OCI-LY7 (cell line): ENCODE measurements at regions not wholly inside any gene's neighbourhood (a gene's known extent, or its start where the extent isn't known, plus 50 kb on each side); places are given as distances from the start of the nearest gene placed in this dataset.

Experiments used
- BruUV-seq: library from RNA; stranded (reverse); fragments of 400-500 nt; replicated peaks from 2 replicates; lab custom pipeline; 2021; lab: Mats Ljungman, UMichigan
- CTCF ChIA-PET: fragments of 300-600 bp; sonication (Branson Sonifier 250); formaldehyde crosslinking; loops from one replicate; lab custom pipeline; 2022; ENCODE audit warnings: antibody characterized with exemption; ENCODE audit not compliant: unreplicated experiment; lab: Charles Lee
- POLR2A ChIA-PET: fragments of 300-600 bp; sonication (Branson Sonifier 250); formaldehyde crosslinking; loops from one replicate; lab custom pipeline; 2022; ENCODE audit warnings: antibody characterized with exemption; lab: Charles Lee
- DNase-seq: peaks from one replicate; pipeline ENCODE4 v3.0.0-alpha.2; 2015; ENCODE audit warnings: low spot score
- H2AFZ ChIP-seq: fragments of 200-600 bp; sonication (generic), shearing (Covaris generic); 2 replicates; pipeline ENCODE4 v1.6.1; 2014; ENCODE audit warnings: mild to moderate bottlenecking, antibody characterized with exemption, low read length, moderate library complexity
- H3K27ac ChIP-seq: fragments of 200-600 bp; sonication (generic); 2 replicates; pipeline ENCODE4 v1.5.1; 2014; ENCODE audit warnings: mixed run types, low read depth, mild to moderate bottlenecking, moderate library complexity, low read length, inconsistent platforms; ENCODE audit not compliant: poor library complexity, severe bottlenecking
- H3K36me3 ChIP-seq: fragments of 200-600 bp; sonication (generic); 2 replicates; pipeline ENCODE4 v1.6.1; 2014; ENCODE audit warnings: mild to moderate bottlenecking, antibody characterized with exemption, low read length, moderate library complexity, mixed read lengths; ENCODE audit not compliant: insufficient read depth
- H3K4me1 ChIP-seq: fragments of 200-600 bp; sonication (generic); 2 replicates; pipeline ENCODE4 v1.5.1; 2014; ENCODE audit warnings: mild to moderate bottlenecking, low read length; ENCODE audit not compliant: insufficient read depth, poor library complexity, severe bottlenecking
- H3K4me2 ChIP-seq: fragments of 200-600 bp; sonication (generic); 2 replicates; pipeline ENCODE4 v1.6.1; 2014; ENCODE audit warnings: mild to moderate bottlenecking, low read length
- H3K4me3 ChIP-seq: fragments of 200-600 bp; sonication (generic); 2 replicates; pipeline ENCODE4 v1.5.1; 2014; ENCODE audit warnings: mild to moderate bottlenecking, low read depth, low read length; ENCODE audit not compliant: poor library complexity, severe bottlenecking
- H3K79me2 ChIP-seq: fragments of 200-600 bp; sonication (generic); 2 replicates; pipeline ENCODE4 v1.6.1; 2016; ENCODE audit warnings: low read depth, mild to moderate bottlenecking, low read length, moderate library complexity, mixed read lengths; ENCODE audit not compliant: insufficient read depth
- H3K9me2 ChIP-seq: fragments of 200-600 bp; sonication (generic); 2 replicates; pipeline ENCODE4 v1.6.1; 2016; ENCODE audit warnings: mild to moderate bottlenecking, low read length, mixed read lengths; ENCODE audit not compliant: insufficient read depth
- H3K9me3 ChIP-seq: fragments of 200-600 bp; sonication (generic); 2 replicates; pipeline ENCODE4 v1.6.1; 2014; ENCODE audit warnings: mild to moderate bottlenecking, mixed run types, low read length, mixed read lengths
- H4K20me1 ChIP-seq: fragments of 200-600 bp; sonication (generic); 2 replicates; pipeline ENCODE4 v1.6.1; 2014; ENCODE audit warnings: mild to moderate bottlenecking, antibody characterized with exemption, low read length, moderate library complexity, mixed read lengths; ENCODE audit not compliant: insufficient read depth
- CTCF ChIP-seq: fragments of 200-600 bp; sonication (generic); conservative IDR thresholded peaks from 2 replicates; pipeline ENCODE4 v1.5.1; 2014; ENCODE audit warnings: mild to moderate bottlenecking, antibody characterized with exemption, low read length, moderate library complexity, mixed read lengths
- EZH2phosphoT487 ChIP-seq: fragments of 200-600 bp; sonication (generic); IDR thresholded peaks from 2 replicates; pipeline ENCODE4 v1.6.1; 2018; ENCODE audit warnings: low read depth, borderline replicate concordance, mild to moderate bottlenecking, mixed run types, antibody characterized with exemption, low read length, moderate library complexity, mixed read lengths
- intact Hi-C: fragments of 100-400 bp; cut with micrococcal nuclease; formaldehyde crosslinking; loops from one replicate; pipeline ENCODE4 v1.10.0; 2022; ENCODE audit not compliant: unreplicated experiment

- BruUV-seq = no TSS peak
- H3K4me3 ChIP-seq = no peak overlapping the region
- no peaks in the 10 kb centered on the region for H3K36me3 ChIP-seq
- no peaks in the 10 kb centered on the region for H3K9me2 ChIP-seq
- H3K4me1 ChIP-seq = no peaks in the 10 kb centered on the region
- POLR2A ChIA-PET = no interaction called here
- intact Hi-C loops = no loop called here
- H3K4me2 ChIP-seq = no peak overlapping the region
- DNase-seq = no peak
- no peaks in the 10 kb centered on the region for H3K9me3 ChIP-seq
- H3K27ac ChIP-seq = no peak overlapping the region
- CTCF ChIA-PET = no interaction called here
- no peak overlapping the region for H2AFZ ChIP-seq
- H4K20me1 ChIP-seq = no peaks in the 10 kb centered on the region
- TF ChIP-seq CTCF (no peak), EZH2phosphoT487 (no peak)
- no peaks in the 10 kb centered on the region for H3K79me2 ChIP-seq
Measured at GRCh38 chr6:154668156-154668555, 65.1 kb upstream of the SCAF8 start.

- ChIA-PET POLR2A (no interaction called here), CTCF (no interaction called here)
- H3K9me2 ChIP-seq = no peaks in the 10 kb centered on the region
Measured at GRCh38 chr6:154672086-154672485, 61.1 kb upstream of the SCAF8 start.

More at GRCh38 chr6:154672086-154672485, 61.1 kb upstream of the SCAF8 start:
- H3K4me2 ChIP-seq = no peak overlapping the region
- H3K36me3 ChIP-seq = no peaks in the 10 kb centered on the region
- no TSS peak for BruUV-seq
- H3K9me3 ChIP-seq = no peaks in the 10 kb centered on the region
- H3K79me2 ChIP-seq = no peaks in the 10 kb centered on the region
- H3K4me3 ChIP-seq = no peak overlapping the region
- no peaks in the 10 kb centered on the region for H3K4me1 ChIP-seq
- H3K27ac ChIP-seq = no peak overlapping the region
- intact Hi-C loops = loop anchor here (10.0 kb wide), 2 partner anchors 517 to 573 kb away; no protein-coding TSS in a partner anchor
- H4K20me1 ChIP-seq = no peaks in the 10 kb centered on the region
- no peak overlapping the region for H2AFZ ChIP-seq
- no peak for DNase-seq
- TF ChIP-seq CTCF (no peak), EZH2phosphoT487 (no peak)
